ENCODE measurements at regions not wholly inside any gene's neighbourhood (a gene's known extent, or its start where the extent isn't known, plus 50 kb on each side); places are given as distances from the start of the nearest gene placed in this dataset.

GRCh38 chr20:11791316-11791715 lies 126.4 kb upstream of the BTBD3 start:
- Mint-ChIP-seq H3K9me3 (no peaks in the 10 kb centered on the region), H3K4me1 (no peaks in the 10 kb centered on the region), H3K36me3 (ENCODE audit: low read depth) (no peaks in the 10 kb centered on the region), H3K27ac (no peak overlapping the region), H3K27me3 (no peaks in the 10 kb centered on the region), H3K4me3 (no peak overlapping the region)
- intact Hi-C loops (cut with micrococcal nuclease) = no loop called here
- no peak for DNase-seq

GRCh38 chr20:11791835-11792567 lies 125.7 kb upstream of the BTBD3 start:
- no peaks in the 10 kb centered on the region for H3K4me1 Mint-ChIP-seq
- no peak overlapping the region for H3K27ac Mint-ChIP-seq
- no peaks in the 10 kb centered on the region for H3K9me3 Mint-ChIP-seq
- no peak overlapping the region for H3K4me3 Mint-ChIP-seq
- no peak for DNase-seq
- no peaks in the 10 kb centered on the region for H3K27me3 Mint-ChIP-seq
- intact Hi-C loops (cut with micrococcal nuclease) = no loop called here
- no peaks in the 10 kb centered on the region for H3K36me3 Mint-ChIP-seq (ENCODE audit: low read depth)

GRCh38 chr20:11792568-11792953 lies 125.1 kb upstream of the BTBD3 start:
- Mint-ChIP-seq H3K4me3 (no peak overlapping the region), H3K27me3 (no peaks in the 10 kb centered on the region), H3K9me3 (no peaks in the 10 kb centered on the region), H3K4me1 (no peaks in the 10 kb centered on the region), H3K36me3 (ENCODE audit: low read depth) (no peaks in the 10 kb centered on the region), H3K27ac (no peak overlapping the region)
- intact Hi-C loops (cut with micrococcal nuclease) = no loop called here
- DNase-seq = no peak

GRCh38 chr20:11794525-11794924 lies 123.2 kb upstream of the BTBD3 start:
- Mint-ChIP-seq H3K4me1 (no peaks in the 10 kb centered on the region), H3K4me3 (no peak overlapping the region), H3K9me3 (no peaks in the 10 kb centered on the region), H3K36me3 (ENCODE audit: low read depth) (no peaks in the 10 kb centered on the region), H3K27ac (no peak overlapping the region), H3K27me3 (no peaks in the 10 kb centered on the region)
- intact Hi-C loops (cut with micrococcal nuclease) = no loop called here
- DNase-seq = no peak

GRCh38 chr20:11795071-11795615 lies 122.5 kb upstream of the BTBD3 start:
- H3K4me1 Mint-ChIP-seq = no peaks in the 10 kb centered on the region
- DNase-seq = no peak
- no peak overlapping the region for H3K27ac Mint-ChIP-seq
- no peaks in the 10 kb centered on the region for H3K27me3 Mint-ChIP-seq
- intact Hi-C loops (cut with micrococcal nuclease) = no loop called here
- no peak overlapping the region for H3K4me3 Mint-ChIP-seq
- H3K36me3 Mint-ChIP-seq (ENCODE audit: low read depth) = no peaks in the 10 kb centered on the region
- no peaks in the 10 kb centered on the region for H3K9me3 Mint-ChIP-seq

GRCh38 chr20:11796026-11796425 lies 121.7 kb upstream of the BTBD3 start:
- Mint-ChIP-seq H3K27me3 (no peaks in the 10 kb centered on the region), H3K27ac (no peak overlapping the region), H3K9me3 (no peaks in the 10 kb centered on the region), H3K4me3 (no peak overlapping the region), H3K36me3 (ENCODE audit: low read depth) (no peaks in the 10 kb centered on the region), H3K4me1 (no peaks in the 10 kb centered on the region)
- intact Hi-C loops (cut with micrococcal nuclease) = no loop called here
- DNase-seq = no peak

- H3K27ac Mint-ChIP-seq = no peak overlapping the region
- H3K27me3 Mint-ChIP-seq = no peaks in the 10 kb centered on the region
- no peaks in the 10 kb centered on the region for H3K9me3 Mint-ChIP-seq
- intact Hi-C loops (cut with micrococcal nuclease) = no loop called here
- H3K36me3 Mint-ChIP-seq (ENCODE audit: low read depth) = no peaks in the 10 kb centered on the region
- H3K4me1 Mint-ChIP-seq = no peaks in the 10 kb centered on the region
- no peak for DNase-seq
- H3K4me3 Mint-ChIP-seq = no peak overlapping the region
Observed at GRCh38 chr20:11797156-11797555, 120.5 kb upstream of the BTBD3 start.

- Mint-ChIP-seq H3K27me3 (no peaks in the 10 kb centered on the region), H3K4me3 (no peak overlapping the region), H3K27ac (no peak overlapping the region), H3K9me3 (no peaks in the 10 kb centered on the region), H3K4me1 (no peaks in the 10 kb centered on the region), H3K36me3 (ENCODE audit: low read depth) (no peaks in the 10 kb centered on the region)
- intact Hi-C loops (cut with micrococcal nuclease) = no loop called here
- DNase-seq = no peak
Observed at GRCh38 chr20:11799281-11799684, 118.4 kb upstream of the BTBD3 start.

- Mint-ChIP-seq H3K36me3 (ENCODE audit: low read depth) (no peaks in the 10 kb centered on the region), H3K27ac (no peak overlapping the region), H3K9me3 (no peaks in the 10 kb centered on the region), H3K4me3 (no peak overlapping the region), H3K27me3 (no peaks in the 10 kb centered on the region), H3K4me1 (no peaks in the 10 kb centered on the region)
- intact Hi-C loops (cut with micrococcal nuclease) = no loop called here
- no peak for DNase-seq
Observed at GRCh38 chr20:11807054-11808048, 110.3 kb upstream of the BTBD3 start.

GRCh38 chr20:11808841-11809240 lies 108.9 kb upstream of the BTBD3 start:
- Mint-ChIP-seq H3K27ac (no peak overlapping the region), H3K4me3 (no peak overlapping the region), H3K4me1 (no peaks in the 10 kb centered on the region), H3K27me3 (no peaks in the 10 kb centered on the region), H3K9me3 (no peaks in the 10 kb centered on the region), H3K36me3 (ENCODE audit: low read depth) (no peaks in the 10 kb centered on the region)
- intact Hi-C loops (cut with micrococcal nuclease) = no loop called here
- DNase-seq = no peak

GRCh38 chr20:11810311-11811083 lies 107.2 kb upstream of the BTBD3 start:
- Mint-ChIP-seq H3K27me3 (no peaks in the 10 kb centered on the region), H3K4me1 (no peaks in the 10 kb centered on the region), H3K9me3 (no peaks in the 10 kb centered on the region), H3K36me3 (ENCODE audit: low read depth) (no peaks in the 10 kb centered on the region), H3K4me3 (no peak overlapping the region), H3K27ac (no peak overlapping the region)
- intact Hi-C loops (cut with micrococcal nuclease) = no loop called here
- DNase-seq = no peak

- H3K9me3 Mint-ChIP-seq = no peaks in the 10 kb centered on the region
- H3K4me3 Mint-ChIP-seq = no peak overlapping the region
- no peak overlapping the region for H3K27ac Mint-ChIP-seq
- DNase-seq = no peak
- no peaks in the 10 kb centered on the region for H3K27me3 Mint-ChIP-seq
- H3K4me1 Mint-ChIP-seq = no peaks in the 10 kb centered on the region
- intact Hi-C loops (cut with micrococcal nuclease) = no loop called here
- no peaks in the 10 kb centered on the region for H3K36me3 Mint-ChIP-seq (ENCODE audit: low read depth)
Observed at GRCh38 chr20:11813106-11813890, 104.4 kb upstream of the BTBD3 start.

GRCh38 chr20:11814267-11814666 lies 103.4 kb upstream of the BTBD3 start:
- H3K36me3 Mint-ChIP-seq (ENCODE audit: low read depth) = no peaks in the 10 kb centered on the region
- H3K9me3 Mint-ChIP-seq = no peaks in the 10 kb centered on the region
- no peaks in the 10 kb centered on the region for H3K4me1 Mint-ChIP-seq
- no peaks in the 10 kb centered on the region for H3K27me3 Mint-ChIP-seq
- H3K27ac Mint-ChIP-seq = no peak overlapping the region
- H3K4me3 Mint-ChIP-seq = no peak overlapping the region
- DNase-seq = no peak
- intact Hi-C loops (cut with micrococcal nuclease) = no loop called here
